ENCODE measurements at regions not wholly inside any gene's neighbourhood (a gene's known extent, or its start where the extent isn't known, plus 50 kb on each side); places are given as distances from the start of the nearest gene placed in this dataset.

DNA sequence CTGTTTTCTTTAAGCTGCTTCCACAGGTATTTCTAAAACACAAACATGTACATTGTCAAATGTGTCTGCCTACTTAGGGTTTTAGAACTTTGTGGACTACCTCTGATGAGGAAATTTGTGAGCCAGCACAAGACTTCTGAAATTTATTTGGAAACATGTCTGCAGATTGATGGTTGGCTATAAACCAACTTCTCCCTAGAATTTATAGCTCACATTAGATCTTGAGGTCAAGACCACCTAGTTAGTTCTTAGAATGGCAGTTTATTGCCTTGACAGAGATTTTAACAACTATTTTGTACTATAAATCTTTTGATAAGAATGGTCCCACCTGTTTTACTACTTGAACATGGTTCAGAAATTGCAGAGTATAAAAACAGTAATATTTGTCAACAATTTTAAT, 72.7 kb upstream of the AADAT start:
- TF ChIP-seq POU2F2 (IDR thresholded peaks at IDR 0.05; ENCODE audit: low read depth, low read length) = no peak
- no peak for TF ChIP-seq POLR2A (IDR thresholded peaks at IDR 0.05; ENCODE audit: low read depth, low read length)
- no peak for TF ChIP-seq SPI1 (IDR thresholded peaks at IDR 0.05; ENCODE audit: low read depth, low read length)
- TF ChIP-seq PAX5 (IDR thresholded peaks at IDR 0.05; ENCODE audit: insufficient read depth, low read length, severe bottlenecking) = no peak
- no peak for TF ChIP-seq TAF1 (IDR thresholded peaks at IDR 0.05; ENCODE audit: low read depth, low read length)
- TF ChIP-seq POLR2AphosphoS5 (IDR thresholded peaks at IDR 0.05; ENCODE audit: low read depth, low read length) = no peak
- FAIRE-seq (no peak), DNase-seq (ENCODE audit: insufficient read length, low spot score) (no peak)

DNA sequence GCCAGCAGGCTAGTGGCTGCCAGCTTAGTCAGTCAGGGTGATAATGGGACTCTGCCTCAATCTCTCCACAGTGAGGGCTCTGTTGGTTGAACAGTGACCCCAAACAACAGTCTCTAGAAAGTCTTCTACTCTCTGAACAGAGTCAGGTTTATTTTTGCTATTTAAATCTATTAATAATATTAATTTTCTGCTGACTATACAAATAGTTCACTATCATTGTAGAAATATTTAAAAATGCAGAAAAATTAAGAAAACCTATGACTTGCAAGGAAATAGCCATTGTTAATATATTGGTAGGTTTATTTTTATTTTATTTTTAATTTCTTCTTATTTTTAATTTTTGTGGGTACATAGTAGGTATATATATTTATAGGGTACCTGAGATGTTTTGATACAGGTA, 67.9 kb upstream of the AADAT start:
- FAIRE-seq (no peak), DNase-seq (ENCODE audit: insufficient read length, low spot score) (no peak)
- TF ChIP-seq PAX5 (IDR thresholded peaks at IDR 0.05; ENCODE audit: insufficient read depth, low read length, severe bottlenecking) = no peak
- no peak for TF ChIP-seq POLR2AphosphoS5 (IDR thresholded peaks at IDR 0.05; ENCODE audit: low read depth, low read length)

DNA sequence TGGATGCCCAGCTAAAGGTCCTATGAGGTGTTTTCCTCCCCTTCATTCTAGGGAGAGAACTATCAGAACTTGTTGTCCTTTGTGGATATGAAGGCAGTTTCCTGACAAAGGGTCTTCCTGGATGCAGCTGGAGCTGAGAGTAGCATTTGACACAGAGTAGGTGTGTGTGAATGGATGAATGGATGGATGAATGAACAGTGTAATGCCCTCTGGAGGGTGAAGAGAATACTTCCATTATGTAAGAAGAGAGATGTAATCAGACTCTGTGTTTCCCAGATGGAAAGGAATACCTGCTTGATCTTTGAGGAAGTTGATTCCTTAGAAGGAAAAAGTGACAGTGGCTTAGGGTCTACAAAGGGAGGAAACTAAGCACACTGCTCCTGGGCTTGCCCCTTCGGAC, 55.4 kb upstream of the AADAT start:
- FAIRE-seq (no peak), DNase-seq (ENCODE audit: insufficient read length, low spot score) (no peak)
- TF ChIP-seq POLR2A (IDR thresholded peaks at IDR 0.05; ENCODE audit: low read depth, low read length) (no peak), PAX5 (IDR thresholded peaks at IDR 0.05; ENCODE audit: insufficient read depth, low read length, severe bottlenecking) (no peak), TAF1 (IDR thresholded peaks at IDR 0.05; ENCODE audit: low read depth, low read length) (no peak), POLR2AphosphoS5 (IDR thresholded peaks at IDR 0.05; ENCODE audit: low read depth, low read length) (no peak), SPI1 (IDR thresholded peaks at IDR 0.05; ENCODE audit: low read depth, low read length) (no peak), POU2F2 (IDR thresholded peaks at IDR 0.05; ENCODE audit: low read depth, low read length) (no peak)

DNA sequence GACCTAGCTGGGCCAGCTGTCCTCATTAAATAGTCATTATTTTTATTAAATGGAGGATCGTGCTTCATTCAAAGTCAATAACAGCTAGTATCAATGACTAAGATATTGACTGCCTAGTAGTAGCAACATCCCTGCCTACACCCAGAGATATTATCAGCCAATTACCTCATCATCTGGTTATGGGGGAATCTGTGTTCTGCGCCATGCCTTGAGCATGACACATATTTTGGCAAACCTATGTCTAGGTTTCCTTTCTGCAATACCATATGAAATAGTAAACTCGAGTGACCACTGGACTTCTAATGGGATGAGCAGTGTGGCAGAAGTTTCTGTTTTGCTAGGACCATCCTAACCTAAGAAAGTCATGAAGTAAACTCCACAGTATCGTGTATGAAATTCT, 50.0 kb upstream of the AADAT start:
- FAIRE-seq = no peak
- no peak for DNase-seq (ENCODE audit: insufficient read length, low spot score)
- TF ChIP-seq PAX5 (IDR thresholded peaks at IDR 0.05; ENCODE audit: insufficient read depth, low read length, severe bottlenecking) (no peak), TAF1 (IDR thresholded peaks at IDR 0.05; ENCODE audit: low read depth, low read length) (no peak), POLR2A (IDR thresholded peaks at IDR 0.05; ENCODE audit: low read depth, low read length) (no peak), POLR2AphosphoS5 (IDR thresholded peaks at IDR 0.05; ENCODE audit: low read depth, low read length) (no peak), SPI1 (IDR thresholded peaks at IDR 0.05; ENCODE audit: low read depth, low read length) (no peak), POU2F2 (IDR thresholded peaks at IDR 0.05; ENCODE audit: low read depth, low read length) (no peak)

Data from GM12891 (cell line).